ENCODE measurements at regions not wholly inside any gene's neighbourhood (a gene's known extent, or its start where the extent isn't known, plus 50 kb on each side); places are given as distances from the start of the nearest gene placed in this dataset.
"Not testable (repeated sequence)": the region's sequence is repeated elsewhere in the genome, so short reads cannot be mapped to it uniquely, and the experiment has no call there.

- DNase-seq (ENCODE audit: low spot score), result no peak
These were observed 292.4 kb downstream of the DUSP6 start for GRCh38 chr12:89059721-89060541.

- DNase-seq (ENCODE audit: low spot score), result no peak
These were observed 293.2 kb downstream of the DUSP6 start for GRCh38 chr12:89059056-89059455.

- no peak for DNase-seq (ENCODE audit: low spot score)
These were observed 293.9 kb downstream of the DUSP6 start for GRCh38 chr12:89058402-89058801.

- DNase-seq (ENCODE audit: low spot score), result not testable (repeated sequence)
These were observed 298.5 kb downstream of the DUSP6 start for GRCh38 chr12:89053817-89054216.

GRCh38 chr12:89051065-89051677, 301.1 kb downstream of the DUSP6 start:
- peak; percentile 73 for DNase-seq (ENCODE audit: low spot score)

- DNase-seq (ENCODE audit: low spot score), result no peak
These were observed 304.4 kb downstream of the DUSP6 start for GRCh38 chr12:89047856-89048418.

GRCh38 chr12:89041078-89041477, 311.2 kb downstream of the DUSP6 start:
- DNase-seq (ENCODE audit: low spot score), result no peak

GRCh38 chr12:89040146-89040964, 311.9 kb downstream of the DUSP6 start:
- DNase-seq (ENCODE audit: low spot score), result no peak

- DNase-seq (ENCODE audit: low spot score), result no peak
These were observed 313.3 kb downstream of the DUSP6 start for GRCh38 chr12:89038831-89039512.

GRCh38 chr12:89033062-89033461, 319.2 kb downstream of the DUSP6 start:
- DNase-seq (ENCODE audit: low spot score), result no peak

- DNase-seq (ENCODE audit: low spot score), result no peak
These were observed 322.3 kb downstream of the DUSP6 start for GRCh38 chr12:89029961-89030360.

- DNase-seq (ENCODE audit: low spot score), result no peak
These were observed 327.7 kb downstream of the DUSP6 start for GRCh38 chr12:89024580-89024979.

- no peak for DNase-seq (ENCODE audit: low spot score)
These were observed 328.4 kb downstream of the DUSP6 start for GRCh38 chr12:89023936-89024335.

- no peak for DNase-seq (ENCODE audit: low spot score)
These were observed 331.6 kb downstream of the DUSP6 start for GRCh38 chr12:89020689-89021088.

- no peak for DNase-seq (ENCODE audit: low spot score)
These were observed 332.2 kb downstream of the DUSP6 start for GRCh38 chr12:89020121-89020480.

- DNase-seq (ENCODE audit: low spot score), result peak; percentile 84
These were observed 332.7 kb downstream of the DUSP6 start for GRCh38 chr12:89019439-89020120.

GRCh38 chr12:89016970-89017778, 335.1 kb downstream of the DUSP6 start:
- peak; percentile 87 for DNase-seq (ENCODE audit: low spot score)

GRCh38 chr12:89015419-89015818, 336.9 kb downstream of the DUSP6 start:
- DNase-seq (ENCODE audit: low spot score), result no peak

GRCh38 chr12:88998421-88998820, 353.9 kb downstream of the DUSP6 start:
- no peak for DNase-seq (ENCODE audit: low spot score)

GRCh38 chr12:88996200-88996788, 356.0 kb downstream of the DUSP6 start:
- peak; percentile 15 for DNase-seq (ENCODE audit: low spot score)
